ENCODE measurements at regions not wholly inside any gene's neighbourhood (a gene's known extent, or its start where the extent isn't known, plus 50 kb on each side); places are given as distances from the start of the nearest gene placed in this dataset.

DNA sequence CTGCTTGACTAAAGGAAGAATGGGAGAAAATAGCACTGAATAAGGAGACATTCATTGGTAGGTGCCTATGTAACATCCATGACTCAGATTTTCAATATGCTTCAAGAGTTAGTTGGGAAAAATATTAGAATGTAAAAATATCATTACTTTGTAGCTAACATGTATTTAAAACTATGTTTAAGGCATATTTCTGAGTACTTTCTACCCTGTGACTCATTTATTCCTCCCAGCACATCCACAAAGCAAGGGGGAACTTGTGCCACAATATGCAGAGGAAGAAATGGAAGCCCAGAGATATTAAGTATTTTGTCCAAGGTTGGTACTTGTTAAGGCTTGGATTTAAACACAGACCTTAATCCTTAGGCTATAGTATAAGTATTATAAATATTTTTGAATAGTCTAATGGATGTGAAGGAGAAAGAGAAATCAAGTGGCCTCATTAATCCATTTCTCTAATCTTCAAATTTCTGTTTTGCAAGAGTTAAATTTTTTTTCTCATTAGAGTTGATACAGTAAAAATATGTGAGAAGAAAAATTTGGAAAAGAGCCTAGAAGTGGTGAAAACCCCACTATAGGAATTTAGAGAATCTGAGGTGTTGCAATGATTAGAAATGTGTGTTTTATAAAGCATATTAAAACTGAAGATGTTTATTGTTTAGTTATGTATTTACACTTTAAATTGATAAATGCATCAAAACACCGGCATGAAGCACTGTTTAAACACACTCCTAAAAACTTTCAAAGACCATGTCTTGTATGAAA lies 149.3 kb upstream of the GYPA start:
- TF ChIP-seq, protein P1, sequence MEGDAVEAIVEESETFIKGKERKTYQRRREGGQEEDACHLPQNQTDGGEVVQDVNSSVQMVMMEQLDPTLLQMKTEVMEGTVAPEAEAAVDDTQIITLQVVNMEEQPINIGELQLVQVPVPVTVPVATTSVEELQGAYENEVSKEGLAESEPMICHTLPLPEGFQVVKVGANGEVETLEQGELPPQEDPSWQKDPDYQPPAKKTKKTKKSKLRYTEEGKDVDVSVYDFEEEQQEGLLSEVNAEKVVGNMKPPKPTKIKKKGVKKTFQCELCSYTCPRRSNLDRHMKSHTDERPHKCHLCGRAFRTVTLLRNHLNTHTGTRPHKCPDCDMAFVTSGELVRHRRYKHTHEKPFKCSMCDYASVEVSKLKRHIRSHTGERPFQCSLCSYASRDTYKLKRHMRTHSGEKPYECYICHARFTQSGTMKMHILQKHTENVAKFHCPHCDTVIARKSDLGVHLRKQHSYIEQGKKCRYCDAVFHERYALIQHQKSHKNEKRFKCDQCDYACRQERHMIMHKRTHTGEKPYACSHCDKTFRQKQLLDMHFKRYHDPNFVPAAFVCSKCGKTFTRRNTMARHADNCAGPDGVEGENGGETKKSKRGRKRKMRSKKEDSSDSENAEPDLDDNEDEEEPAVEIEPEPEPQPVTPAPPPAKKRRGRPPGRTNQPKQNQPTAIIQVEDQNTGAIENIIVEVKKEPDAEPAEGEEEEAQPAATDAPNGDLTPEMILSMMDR (IDR thresholded peaks at IDR 0.05), result no peak

DNA sequence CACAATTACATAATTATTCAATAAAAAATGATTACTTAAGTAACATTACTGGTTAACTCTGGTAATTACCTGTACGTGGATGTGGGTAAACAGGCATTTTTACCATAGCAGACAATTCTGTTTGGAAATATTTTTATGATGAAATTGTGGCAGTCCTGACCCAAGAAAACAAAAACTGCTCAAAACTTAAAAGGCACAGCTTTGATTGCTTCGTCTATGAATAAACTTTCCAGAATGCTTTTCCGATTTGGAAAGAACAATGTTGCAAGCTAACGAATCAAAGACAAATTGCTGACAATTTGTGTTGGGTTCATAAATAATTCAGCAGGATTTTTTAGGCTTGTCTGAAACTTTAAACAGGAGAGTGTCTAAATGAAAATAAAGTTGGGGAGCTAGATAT lies 150.6 kb upstream of the GYPA start:
- TF ChIP-seq, protein P1 (IDR thresholded peaks at IDR 0.05), result no peak

DNA sequence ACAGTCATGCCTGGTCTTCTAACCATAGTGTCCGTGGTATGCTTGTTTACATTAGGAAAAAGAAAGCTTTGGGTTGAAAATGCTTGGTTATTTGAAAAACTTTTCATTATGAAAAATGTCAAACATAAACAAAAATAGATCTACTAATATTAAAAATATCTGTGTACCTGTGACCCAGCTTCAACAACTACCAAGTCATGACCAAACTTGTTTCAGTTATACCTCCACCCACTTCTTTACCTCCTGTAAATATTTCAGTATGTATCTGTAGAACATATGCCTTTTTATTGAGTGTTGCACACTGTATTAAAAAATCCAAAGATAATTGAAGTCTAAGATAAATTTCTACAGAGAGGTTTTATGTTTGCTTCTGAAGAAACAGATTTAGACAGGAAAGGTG lies 153.7 kb upstream of the GYPA start:
- TF ChIP-seq, protein P1 (IDR thresholded peaks at IDR 0.05), result no peak

DNA sequence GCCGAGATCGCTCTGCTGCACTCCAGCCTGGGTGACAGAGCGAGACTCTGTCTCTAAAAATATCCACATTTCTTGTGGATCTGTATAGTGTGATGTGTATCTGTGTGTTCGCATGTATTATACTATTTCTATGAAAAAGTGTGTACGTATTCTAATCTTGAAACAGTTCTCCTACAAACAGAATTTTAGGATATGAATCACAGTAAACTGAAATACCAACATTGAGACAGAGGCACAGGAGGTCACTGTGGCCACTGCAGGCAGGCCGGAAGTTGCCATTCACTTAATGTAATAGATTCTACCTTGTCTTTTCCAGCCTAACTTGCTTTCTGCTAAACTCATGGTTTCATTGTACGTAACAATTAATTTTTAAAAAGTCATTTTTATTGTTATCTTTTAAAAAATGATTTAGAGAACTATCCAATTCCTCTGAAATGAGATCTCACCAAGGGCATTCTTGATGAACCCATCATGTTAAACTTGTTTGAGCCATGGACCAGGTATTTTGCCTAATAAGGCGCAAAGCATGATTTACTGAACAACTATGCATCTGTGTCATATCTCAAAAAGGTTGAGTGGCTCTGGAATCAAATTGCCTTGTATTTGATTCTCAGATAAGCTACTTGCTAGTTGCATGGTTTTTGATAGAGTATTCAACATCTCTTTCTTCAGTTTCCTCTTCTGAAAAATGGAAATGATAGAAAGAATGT lies 154.9 kb upstream of the GYPA start:
- TF ChIP-seq, protein P1 (IDR thresholded peaks at IDR 0.05), result no peak

DNA sequence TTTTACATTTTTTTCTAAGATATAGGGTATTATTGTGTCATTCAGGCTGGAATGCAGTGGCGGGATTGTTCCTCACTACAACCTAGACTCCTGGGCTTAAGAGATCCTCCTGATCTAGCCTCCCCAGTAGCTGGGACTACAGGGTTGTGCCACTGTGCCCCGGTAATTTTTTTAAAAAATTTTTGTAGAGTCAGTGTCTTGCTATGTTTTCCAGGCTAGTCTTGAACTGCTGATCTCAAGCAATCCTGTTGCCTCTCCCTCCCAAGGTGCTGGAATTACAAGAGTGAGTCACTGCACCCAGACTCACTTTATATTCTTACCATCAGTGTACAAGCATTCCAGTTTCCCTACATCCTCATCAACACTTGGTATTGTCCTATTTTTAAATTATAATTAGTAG lies 156.4 kb upstream of the GYPA start:
- TF ChIP-seq, protein P1 (IDR thresholded peaks at IDR 0.05), result no peak

DNA sequence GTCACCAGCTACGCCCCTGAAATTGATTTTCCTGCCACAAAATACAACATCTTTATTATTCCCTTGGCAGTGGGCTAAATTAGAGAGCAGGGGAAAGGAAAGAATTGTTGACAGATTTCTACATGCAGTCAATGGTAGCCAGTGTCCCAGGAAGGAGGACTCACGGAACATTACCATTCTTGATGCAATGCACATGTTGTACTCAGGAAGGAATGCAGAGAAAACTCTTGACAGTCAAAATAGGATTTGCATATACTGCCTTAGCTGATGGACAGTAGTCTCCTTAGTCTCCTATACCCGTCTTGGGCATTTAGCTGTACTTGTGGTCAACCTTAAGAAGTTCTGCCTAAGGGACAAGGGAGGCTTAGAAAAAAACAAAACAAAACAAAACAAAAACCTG lies 158.0 kb upstream of the GYPA start:
- TF ChIP-seq, protein P1 (IDR thresholded peaks at IDR 0.05), result no peak

DNA sequence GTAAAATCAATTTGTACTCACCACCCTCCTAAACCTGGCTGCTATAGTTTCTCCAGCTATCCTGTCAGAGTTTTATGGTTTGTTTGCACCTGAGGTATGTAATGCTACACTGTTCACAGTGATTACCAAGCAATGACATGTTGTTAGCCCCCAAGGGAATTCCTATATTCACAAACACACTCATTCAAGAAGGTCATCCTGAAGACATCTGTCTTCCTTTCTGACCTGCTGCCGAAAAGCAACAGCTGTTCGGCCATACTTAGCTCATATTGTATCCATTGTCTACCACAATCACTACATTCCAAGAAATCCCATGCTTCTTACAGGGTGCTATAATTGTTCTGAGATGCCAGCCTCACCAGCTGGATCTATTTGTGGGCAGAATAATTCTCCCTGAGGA lies 160.1 kb upstream of the GYPA start:
- TF ChIP-seq, protein P1 (IDR thresholded peaks at IDR 0.05), result no peak

All from LNCAP (cell line).